GM12878 (cell line): ENCODE measurements at regions not wholly inside any gene's neighbourhood (a gene's known extent, or its start where the extent isn't known, plus 50 kb on each side); places are given as distances from the start of the nearest gene placed in this dataset.

Source experiments
- EP300 ChIP-seq, 2 experiments: fragments of 150-350 bp in 1 of 2; IDR thresholded peaks; 2 replicates each; pipeline ENCODE4 v1.6.1; 2011 to 2012; ENCODE audit warnings: low read depth in 2 of 2, low read length in 2 of 2, borderline replicate concordance in 1 of 2, improper control_type of control experiment in 1 of 2, inconsistent platforms in 1 of 2; ENCODE audit not compliant: control insufficient read depth in 1 of 2
- IKZF2 ChIP-seq, 2 experiments: fragments of 450-650 bp; IDR thresholded peaks; 2 replicates each; pipeline ENCODE4 v1.6.1; 2017; ENCODE audit warnings: mild to moderate bottlenecking in 2 of 2, moderate library complexity in 2 of 2
- NBN ChIP-seq: fragments of 450-650 bp; IDR thresholded peaks from 2 replicates; pipeline ENCODE4 v1.6.1; 2016
- PAX8 ChIP-seq: fragments of 450-650 bp; IDR thresholded peaks from 2 replicates; pipeline ENCODE4 v1.6.1; 2017; ENCODE audit warnings: mild to moderate bottlenecking, moderate library complexity
- RAD21 ChIP-seq: IDR thresholded peaks from 2 replicates; pipeline ENCODE4 v1.6.1; 2011; ENCODE audit warnings: mild to moderate bottlenecking, low read depth, low read length, moderate library complexity; ENCODE audit not compliant: insufficient read depth
- RFX5 ChIP-seq: IDR thresholded peaks from 2 replicates; pipeline ENCODE4 v1.6.1; 2011; ENCODE audit warnings: low read depth, low read length, improper control_type of control experiment
- SRF ChIP-seq, 2 experiments: IDR thresholded peaks; 2 replicates each; pipeline ENCODE4 v1.6.1; 2011; ENCODE audit warnings: low read depth in 2 of 2, low read length in 2 of 2, mild to moderate bottlenecking in 1 of 2, moderate library complexity in 1 of 2
- TF ChIP-seq, protein P1 (sequence below): fragments of 450-650 bp; IDR thresholded peaks from 2 replicates; pipeline ENCODE4 v1.6.1; 2017; ENCODE audit warnings: mild to moderate bottlenecking, moderate library complexity
- TF ChIP-seq, protein P2 (sequence below): IDR thresholded peaks from 2 replicates; pipeline ENCODE4 v1.6.1; 2012; ENCODE audit warnings: low read depth, low read length, improper control_type of control experiment
- TF ChIP-seq, protein P3 (sequence below), 3 experiments: IDR thresholded peaks in 2 of 3; conservative IDR thresholded peaks in 1 of 3; 2 replicates each; pipeline ENCODE4 v1.5.1; 2011; ENCODE audit warnings: low read depth in 3 of 3, low read length in 3 of 3, mild to moderate bottlenecking in 3 of 3, control low read depth in 2 of 3, moderate library complexity in 2 of 3, inconsistent platforms in 1 of 3, mixed read lengths in 1 of 3; ENCODE audit not compliant: control insufficient read depth in 2 of 3, insufficient read depth in 1 of 3; ENCODE audit errors: extremely low read depth in 1 of 3

DNA sequence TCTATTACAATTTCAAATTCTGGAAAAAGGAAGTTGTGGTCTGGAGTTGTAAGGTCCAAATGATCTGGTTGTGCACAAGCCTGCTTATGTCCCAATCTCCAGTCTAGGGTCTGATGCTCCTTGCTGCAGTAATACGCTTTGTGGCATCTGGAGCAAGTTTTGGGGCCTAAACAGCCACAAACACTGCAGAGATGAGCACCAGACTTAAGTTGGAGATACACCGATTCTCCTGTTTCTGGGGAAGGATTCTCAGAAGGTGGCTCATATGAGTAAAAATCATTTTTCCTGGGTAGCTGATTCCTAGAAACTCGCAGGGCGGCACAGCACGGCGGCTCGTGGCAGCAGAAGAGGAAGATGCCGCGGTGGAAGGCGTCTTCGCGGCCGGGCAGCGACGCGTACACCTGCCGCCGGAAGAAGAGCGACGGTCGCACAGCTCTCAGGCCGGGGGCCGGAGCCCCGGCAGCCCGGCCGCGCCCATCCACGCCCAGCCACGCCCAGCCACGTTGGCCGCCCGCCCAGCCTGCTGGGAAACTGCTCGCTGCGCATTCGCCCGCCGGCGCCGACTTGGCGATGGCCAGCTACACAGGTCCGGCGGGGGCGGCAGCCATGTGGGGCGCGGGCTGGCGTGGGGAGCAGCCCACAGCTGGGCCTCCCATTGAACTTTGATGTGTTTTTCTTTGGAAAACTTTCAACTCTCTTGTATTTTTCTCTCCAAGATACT is 129.0 kb downstream of the ASCL4 start:
- TF ChIP-seq NBN (no peak), RAD21 (no peak), PAX8 (no peak), EP300 (IDR thresholded peaks at IDR 0.05; ENCODE audit: borderline replicate concordance in 1 of 2, control insufficient read depth in 1 of 2, low read depth in 2 of 2, low read length in 2 of 2) (no peak), RFX5 (no peak), SRF (IDR thresholded peaks at IDR 0.05; ENCODE audit: low read depth in 2 of 2, low read length in 2 of 2) (no peak), IKZF2 (IDR thresholded peaks at IDR 0.05) (no peak)
- TF ChIP-seq, protein P1, sequence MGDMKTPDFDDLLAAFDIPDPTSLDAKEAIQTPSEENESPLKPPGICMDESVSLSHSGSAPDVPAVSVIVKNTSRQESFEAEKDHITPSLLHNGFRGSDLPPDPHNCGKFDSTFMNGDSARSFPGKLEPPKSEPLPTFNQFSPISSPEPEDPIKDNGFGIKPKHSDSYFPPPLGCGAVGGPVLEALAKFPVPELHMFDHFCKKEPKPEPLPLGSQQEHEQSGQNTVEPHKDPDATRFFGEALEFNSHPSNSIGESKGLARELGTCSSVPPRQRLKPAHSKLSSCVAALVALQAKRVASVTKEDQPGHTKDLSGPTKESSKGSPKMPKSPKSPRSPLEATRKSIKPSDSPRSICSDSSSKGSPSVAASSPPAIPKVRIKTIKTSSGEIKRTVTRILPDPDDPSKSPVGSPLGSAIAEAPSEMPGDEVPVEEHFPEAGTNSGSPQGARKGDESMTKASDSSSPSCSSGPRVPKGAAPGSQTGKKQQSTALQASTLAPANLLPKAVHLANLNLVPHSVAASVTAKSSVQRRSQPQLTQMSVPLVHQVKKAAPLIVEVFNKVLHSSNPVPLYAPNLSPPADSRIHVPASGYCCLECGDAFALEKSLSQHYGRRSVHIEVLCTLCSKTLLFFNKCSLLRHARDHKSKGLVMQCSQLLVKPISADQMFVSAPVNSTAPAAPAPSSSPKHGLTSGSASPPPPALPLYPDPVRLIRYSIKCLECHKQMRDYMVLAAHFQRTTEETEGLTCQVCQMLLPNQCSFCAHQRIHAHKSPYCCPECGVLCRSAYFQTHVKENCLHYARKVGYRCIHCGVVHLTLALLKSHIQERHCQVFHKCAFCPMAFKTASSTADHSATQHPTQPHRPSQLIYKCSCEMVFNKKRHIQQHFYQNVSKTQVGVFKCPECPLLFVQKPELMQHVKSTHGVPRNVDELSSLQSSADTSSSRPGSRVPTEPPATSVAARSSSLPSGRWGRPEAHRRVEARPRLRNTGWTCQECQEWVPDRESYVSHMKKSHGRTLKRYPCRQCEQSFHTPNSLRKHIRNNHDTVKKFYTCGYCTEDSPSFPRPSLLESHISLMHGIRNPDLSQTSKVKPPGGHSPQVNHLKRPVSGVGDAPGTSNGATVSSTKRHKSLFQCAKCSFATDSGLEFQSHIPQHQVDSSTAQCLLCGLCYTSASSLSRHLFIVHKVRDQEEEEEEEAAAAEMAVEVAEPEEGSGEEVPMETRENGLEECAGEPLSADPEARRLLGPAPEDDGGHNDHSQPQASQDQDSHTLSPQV: no peak
- TF ChIP-seq, protein P2, sequence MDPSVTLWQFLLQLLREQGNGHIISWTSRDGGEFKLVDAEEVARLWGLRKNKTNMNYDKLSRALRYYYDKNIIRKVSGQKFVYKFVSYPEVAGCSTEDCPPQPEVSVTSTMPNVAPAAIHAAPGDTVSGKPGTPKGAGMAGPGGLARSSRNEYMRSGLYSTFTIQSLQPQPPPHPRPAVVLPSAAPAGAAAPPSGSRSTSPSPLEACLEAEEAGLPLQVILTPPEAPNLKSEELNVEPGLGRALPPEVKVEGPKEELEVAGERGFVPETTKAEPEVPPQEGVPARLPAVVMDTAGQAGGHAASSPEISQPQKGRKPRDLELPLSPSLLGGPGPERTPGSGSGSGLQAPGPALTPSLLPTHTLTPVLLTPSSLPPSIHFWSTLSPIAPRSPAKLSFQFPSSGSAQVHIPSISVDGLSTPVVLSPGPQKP: no peak
- TF ChIP-seq, protein P3, sequence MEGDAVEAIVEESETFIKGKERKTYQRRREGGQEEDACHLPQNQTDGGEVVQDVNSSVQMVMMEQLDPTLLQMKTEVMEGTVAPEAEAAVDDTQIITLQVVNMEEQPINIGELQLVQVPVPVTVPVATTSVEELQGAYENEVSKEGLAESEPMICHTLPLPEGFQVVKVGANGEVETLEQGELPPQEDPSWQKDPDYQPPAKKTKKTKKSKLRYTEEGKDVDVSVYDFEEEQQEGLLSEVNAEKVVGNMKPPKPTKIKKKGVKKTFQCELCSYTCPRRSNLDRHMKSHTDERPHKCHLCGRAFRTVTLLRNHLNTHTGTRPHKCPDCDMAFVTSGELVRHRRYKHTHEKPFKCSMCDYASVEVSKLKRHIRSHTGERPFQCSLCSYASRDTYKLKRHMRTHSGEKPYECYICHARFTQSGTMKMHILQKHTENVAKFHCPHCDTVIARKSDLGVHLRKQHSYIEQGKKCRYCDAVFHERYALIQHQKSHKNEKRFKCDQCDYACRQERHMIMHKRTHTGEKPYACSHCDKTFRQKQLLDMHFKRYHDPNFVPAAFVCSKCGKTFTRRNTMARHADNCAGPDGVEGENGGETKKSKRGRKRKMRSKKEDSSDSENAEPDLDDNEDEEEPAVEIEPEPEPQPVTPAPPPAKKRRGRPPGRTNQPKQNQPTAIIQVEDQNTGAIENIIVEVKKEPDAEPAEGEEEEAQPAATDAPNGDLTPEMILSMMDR (IDR thresholded peaks at IDR 0.05 in 2 of 3, conservative IDR thresholded peaks at IDR 0.05 in 1 of 3; ENCODE audit: control insufficient read depth in 2 of 3, extremely low read depth in 1 of 3, insufficient read depth in 1 of 3, low read depth in 3 of 3, low read length in 3 of 3): no peak
